Parathyroid adenoma (tissue), 2 donors: ENCODE measurements at regions not wholly inside any gene's neighbourhood (a gene's known extent, or its start where the extent isn't known, plus 50 kb on each side); places are given as distances from the start of the nearest gene placed in this dataset.

Source experiments
- H2AFZ ChIP-seq: fragments of 300-600 bp; sonication (generic); one replicate; pipeline ENCODE4 v1.7.0; 2017; ENCODE audit warnings: antibody characterized with exemption, mild to moderate bottlenecking
- H3K27ac ChIP-seq: fragments of 300-600 bp; sonication (generic); one replicate; pipeline ENCODE4 v1.7.0; 2017
- H3K27me3 ChIP-seq: fragments of 300-600 bp; sonication (generic); one replicate; pipeline ENCODE4 v1.7.0; 2017; ENCODE audit warnings: low read length; ENCODE audit not compliant: control insufficient read depth, insufficient read depth
- H3K36me3 ChIP-seq: fragments of 300-600 bp; sonication (generic); one replicate; pipeline ENCODE4 v1.7.0; 2017; ENCODE audit warnings: low read length; ENCODE audit not compliant: control insufficient read depth, insufficient read depth
- H3K4me1 ChIP-seq: fragments of 300-600 bp; sonication (generic); one replicate; pipeline ENCODE4 v1.7.0; 2017; ENCODE audit warnings: control low read depth
- H3K4me2 ChIP-seq: fragments of 300-600 bp; sonication (generic); one replicate; pipeline ENCODE4 v1.7.0; 2017; ENCODE audit warnings: low read length
- H3K4me3 ChIP-seq: fragments of 300-600 bp; sonication (generic); one replicate; pipeline ENCODE4 v1.7.0; 2017; ENCODE audit warnings: low read depth, low read length
- H3K79me2 ChIP-seq: fragments of 300-600 bp; sonication (generic); one replicate; pipeline ENCODE4 v1.7.0; 2017; ENCODE audit warnings: control low read depth
- H3K9ac ChIP-seq: fragments of 300-600 bp; sonication (generic); one replicate; pipeline ENCODE4 v1.7.0; 2017; ENCODE audit warnings: mild to moderate bottlenecking
- H3K9me3 ChIP-seq: fragments of 300-600 bp; sonication (generic); one replicate; pipeline ENCODE4 v1.7.0; 2017; ENCODE audit warnings: low read length; ENCODE audit not compliant: control insufficient read depth
- CTCF ChIP-seq: fragments of 300-600 bp; sonication (generic); IDR thresholded peaks from one replicate; pipeline ENCODE4 v1.7.0; 2017; ENCODE audit warnings: antibody characterized with exemption, mild to moderate bottlenecking
- donor health status: primary hyperparathyroidism.

- Histone ChIP-seq H3K79me2 (no peaks in the 10 kb centered on the region), H3K4me1 (no peaks in the 10 kb centered on the region), H3K36me3 (no peaks in the 10 kb centered on the region), H3K9ac (no peak overlapping the region), H3K27me3 (no peaks in the 10 kb centered on the region), H3K4me3 (no peak overlapping the region), H3K4me2 (no peak overlapping the region), H2AFZ (no peak overlapping the region), H3K9me3 (no peaks in the 10 kb centered on the region), H3K27ac (no peak overlapping the region)
- TF ChIP-seq CTCF, result no peak
Observed at GRCh38 chr16:48478393-48478792, 93.2 kb upstream of the SIAH1 start.

DNA sequence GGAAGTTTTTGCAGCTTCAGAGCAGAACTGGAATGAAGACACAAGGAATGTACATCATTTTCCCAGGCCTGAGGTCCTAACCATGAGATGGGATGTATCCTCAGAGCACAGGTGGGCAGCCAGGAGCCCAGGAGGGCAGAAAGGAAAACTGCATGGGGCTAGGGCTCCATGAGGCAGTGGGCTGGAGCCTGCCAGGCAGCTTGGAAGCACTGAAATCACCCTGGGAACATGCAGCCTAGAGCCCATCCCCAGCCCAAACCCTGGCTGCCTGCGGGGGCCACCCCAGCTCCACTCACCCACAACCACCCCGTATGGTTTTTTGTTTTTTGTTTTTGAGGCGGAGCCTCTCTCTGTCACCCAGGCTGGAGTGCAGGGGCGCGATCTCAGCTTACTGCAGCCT is 86.2 kb upstream of the SIAH1 start:
- no peak for TF ChIP-seq CTCF

GRCh38 chr16:48462106-48462740 is 77.0 kb upstream of the SIAH1 start:
- H3K4me2 ChIP-seq, result no peak overlapping the region
- no peaks in the 10 kb centered on the region for H3K36me3 ChIP-seq
- TF ChIP-seq CTCF, result no peak
- no peak overlapping the region for H3K27ac ChIP-seq
- no peaks in the 10 kb centered on the region for H3K9me3 ChIP-seq
- no peaks in the 10 kb centered on the region for H3K79me2 ChIP-seq
- no peak overlapping the region for H3K9ac ChIP-seq
- H3K27me3 ChIP-seq, result no peaks in the 10 kb centered on the region
- no peaks in the 10 kb centered on the region for H3K4me1 ChIP-seq
- H2AFZ ChIP-seq, result no peak overlapping the region
- no peak overlapping the region for H3K4me3 ChIP-seq

More for the DNA sequence above, 86.2 kb upstream of the SIAH1 start:
- Histone ChIP-seq H3K27ac (no peak overlapping the region), H3K27me3 (no peaks in the 10 kb centered on the region), H3K4me1 (no peaks in the 10 kb centered on the region), H3K36me3 (no peaks in the 10 kb centered on the region), H3K79me2 (no peaks in the 10 kb centered on the region), H2AFZ (no peak overlapping the region), H3K9me3 (no peaks in the 10 kb centered on the region), H3K4me2 (no peak overlapping the region), H3K9ac (no peak overlapping the region), H3K4me3 (no peak overlapping the region)

DNA sequence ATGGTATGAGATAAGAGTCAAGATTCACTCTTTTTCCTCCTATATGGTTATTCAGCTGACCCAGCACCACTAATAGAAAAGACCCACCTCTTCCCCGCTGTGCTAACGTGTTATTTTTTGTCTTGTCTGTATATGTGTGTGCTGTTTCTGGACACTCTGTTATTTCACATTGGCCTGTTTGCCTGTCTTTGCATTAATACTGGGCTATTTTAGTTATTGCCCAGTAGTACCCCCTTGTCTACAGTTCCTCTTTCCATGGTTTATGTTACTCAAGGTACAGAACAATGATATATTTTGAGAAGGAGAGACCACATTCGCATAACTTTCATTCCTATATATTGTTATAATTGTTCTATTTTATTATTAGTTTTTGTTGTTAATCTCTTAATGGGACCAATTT is 74.0 kb upstream of the SIAH1 start:
- Histone ChIP-seq H3K4me2 (no peak overlapping the region), H3K9ac (no peak overlapping the region), H3K4me1 (no peaks in the 10 kb centered on the region), H2AFZ (no peak overlapping the region), H3K36me3 (no peaks in the 10 kb centered on the region), H3K4me3 (no peak overlapping the region), H3K27me3 (no peaks in the 10 kb centered on the region), H3K9me3 (no peaks in the 10 kb centered on the region), H3K27ac (no peak overlapping the region), H3K79me2 (no peaks in the 10 kb centered on the region)
- TF ChIP-seq CTCF, result no peak

- no peaks in the 10 kb centered on the region for H3K79me2 ChIP-seq
- H3K4me3 ChIP-seq, result no peak overlapping the region
- H3K4me2 ChIP-seq, result no peak overlapping the region
- no peak overlapping the region for H3K27ac ChIP-seq
- H2AFZ ChIP-seq, result no peak overlapping the region
- H3K9me3 ChIP-seq, result no peaks in the 10 kb centered on the region
- no peaks in the 10 kb centered on the region for H3K4me1 ChIP-seq
- no peaks in the 10 kb centered on the region for H3K36me3 ChIP-seq
- H3K9ac ChIP-seq, result no peak overlapping the region
- no peaks in the 10 kb centered on the region for H3K27me3 ChIP-seq
- no peak for TF ChIP-seq CTCF
Observed at GRCh38 chr16:48454051-48454450, 68.8 kb upstream of the SIAH1 start.
